ENCODE measurements at regions not wholly inside any gene's neighbourhood (a gene's known extent, or its start where the extent isn't known, plus 50 kb on each side); places are given as distances from the start of the nearest gene placed in this dataset.

DNA sequence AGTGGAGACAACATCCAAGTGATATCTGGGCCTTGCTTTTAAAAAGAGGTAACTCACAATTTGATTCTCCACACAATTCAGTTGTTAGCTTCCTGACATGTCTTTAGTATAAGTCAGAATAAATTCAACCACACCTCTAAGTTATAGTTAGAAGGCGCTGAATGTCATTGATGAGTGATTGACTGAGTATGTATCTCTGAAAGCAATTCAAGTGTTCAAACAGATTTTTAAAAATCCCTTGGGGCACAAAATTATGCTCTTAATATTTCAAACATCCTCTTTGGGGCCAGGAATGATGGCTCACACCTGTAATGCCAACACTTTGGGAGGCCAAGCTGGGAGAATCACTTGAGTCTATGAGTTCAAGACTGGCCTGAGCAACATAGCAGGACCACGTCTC is 137.0 kb upstream of the PRR20A start:
- H3K27ac ChIP-seq (ENCODE audit: low read depth in 2 of 2, low read length in 2 of 2), result no peak overlapping the region
- intact Hi-C loops (cut with DNase I), result no loop called here

GRCh38 chr13:57017357-57017756 is 123.4 kb upstream of the PRR20A start:
- H3K4me1 ChIP-seq (ENCODE audit: control insufficient read depth in 2 of 3, insufficient read depth in 2 of 3, low read depth in 1 of 3, low read length in 3 of 3), result no peaks in the 10 kb centered on the region
- H3K4me3 ChIP-seq (ENCODE audit: low read length in 3 of 3), result no peak overlapping the region
- no peak for TF ChIP-seq CTCF (IDR thresholded peaks at IDR 0.05; ENCODE audit: borderline replicate concordance, extremely low read depth, insufficient read depth)
- H3K27ac ChIP-seq (ENCODE audit: low read depth in 2 of 2, low read length in 2 of 2), result no peak overlapping the region
- H3K27me3 ChIP-seq (ENCODE audit: control insufficient read depth, insufficient read depth, low read length), result no peaks in the 10 kb centered on the region
- intact Hi-C loops (cut with DNase I), result no loop called here
- FAIRE-seq, result no peak
- H3K36me3 ChIP-seq (ENCODE audit: control insufficient read depth in 2 of 3, insufficient read depth in 3 of 3, low read length in 3 of 3), result no peaks in the 10 kb centered on the region
- H3K9me3 ChIP-seq (ENCODE audit: control insufficient read depth in 2 of 3, insufficient read depth in 1 of 3, low read length in 3 of 3), result no peaks in the 10 kb centered on the region
- no peak overlapping the region for H3K9ac ChIP-seq (ENCODE audit: low read length in 3 of 3)
- peak in 1 of 5 donors; percentile 0 for DNase-seq

More for the DNA sequence above, 137.0 kb upstream of the PRR20A start:
- Histone ChIP-seq H3K4me3 (ENCODE audit: low read length in 3 of 3) (no peak overlapping the region), H3K27me3 (ENCODE audit: control insufficient read depth, insufficient read depth, low read length) (no peaks in the 10 kb centered on the region), H3K9ac (ENCODE audit: low read length in 3 of 3) (no peak overlapping the region), H3K36me3 (ENCODE audit: control insufficient read depth in 2 of 3, insufficient read depth in 3 of 3, low read length in 3 of 3) (no peaks in the 10 kb centered on the region), H3K4me1 (ENCODE audit: control insufficient read depth in 2 of 3, insufficient read depth in 2 of 3, low read depth in 1 of 3, low read length in 3 of 3) (no peaks in the 10 kb centered on the region), H3K9me3 (ENCODE audit: control insufficient read depth in 2 of 3, insufficient read depth in 1 of 3, low read length in 3 of 3) (no peaks in the 10 kb centered on the region)
- TF ChIP-seq CTCF (IDR thresholded peaks at IDR 0.05; ENCODE audit: borderline replicate concordance, extremely low read depth, insufficient read depth), result no peak
- FAIRE-seq (no peak), DNase-seq (no peak)

GRCh38 chr13:57018915-57019314 is 121.8 kb upstream of the PRR20A start:
- DNase-seq (no peak), FAIRE-seq (no peak)
- no peak overlapping the region for H3K9ac ChIP-seq (ENCODE audit: low read length in 3 of 3)
- no peaks in the 10 kb centered on the region for H3K27me3 ChIP-seq (ENCODE audit: control insufficient read depth, insufficient read depth, low read length)
- no peaks in the 10 kb centered on the region for H3K9me3 ChIP-seq (ENCODE audit: control insufficient read depth in 2 of 3, insufficient read depth in 1 of 3, low read length in 3 of 3)
- no peak overlapping the region for H3K4me3 ChIP-seq (ENCODE audit: low read length in 3 of 3)
- intact Hi-C loops (cut with DNase I), result no loop called here
- H3K36me3 ChIP-seq (ENCODE audit: control insufficient read depth in 2 of 3, insufficient read depth in 3 of 3, low read length in 3 of 3), result no peaks in the 10 kb centered on the region
- no peaks in the 10 kb centered on the region for H3K4me1 ChIP-seq (ENCODE audit: control insufficient read depth in 2 of 3, insufficient read depth in 2 of 3, low read depth in 1 of 3, low read length in 3 of 3)
- H3K27ac ChIP-seq (ENCODE audit: low read depth in 2 of 2, low read length in 2 of 2), result no peak overlapping the region
- TF ChIP-seq CTCF (IDR thresholded peaks at IDR 0.05; ENCODE audit: borderline replicate concordance, extremely low read depth, insufficient read depth), result no peak

GRCh38 chr13:57030671-57031070 is 110.0 kb upstream of the PRR20A start:
- Histone ChIP-seq H3K9ac (ENCODE audit: low read length in 3 of 3) (no peak overlapping the region), H3K4me3 (ENCODE audit: low read length in 3 of 3) (no peak overlapping the region), H3K36me3 (ENCODE audit: control insufficient read depth in 2 of 3, insufficient read depth in 3 of 3, low read length in 3 of 3) (no peaks in the 10 kb centered on the region), H3K4me1 (ENCODE audit: control insufficient read depth in 2 of 3, insufficient read depth in 2 of 3, low read depth in 1 of 3, low read length in 3 of 3) (no peaks in the 10 kb centered on the region), H3K9me3 (ENCODE audit: control insufficient read depth in 2 of 3, insufficient read depth in 1 of 3, low read length in 3 of 3) (peaks cover 0 to 5% (median 4%) of the 10 kb centered on the region in 3 donors), H3K27me3 (ENCODE audit: control insufficient read depth, insufficient read depth, low read length) (no peaks in the 10 kb centered on the region), H3K27ac (ENCODE audit: low read depth in 2 of 2, low read length in 2 of 2) (no peak overlapping the region)
- FAIRE-seq (no peak), DNase-seq (no peak)
- intact Hi-C loops (cut with DNase I), result no loop called here
- no peak for TF ChIP-seq CTCF (IDR thresholded peaks at IDR 0.05; ENCODE audit: borderline replicate concordance, extremely low read depth, insufficient read depth)

All from kidney (tissue), 13 donors.